ENCODE measurements at regions not wholly inside any gene's neighbourhood (a gene's known extent, or its start where the extent isn't known, plus 50 kb on each side); places are given as distances from the start of the nearest gene placed in this dataset.

DNA sequence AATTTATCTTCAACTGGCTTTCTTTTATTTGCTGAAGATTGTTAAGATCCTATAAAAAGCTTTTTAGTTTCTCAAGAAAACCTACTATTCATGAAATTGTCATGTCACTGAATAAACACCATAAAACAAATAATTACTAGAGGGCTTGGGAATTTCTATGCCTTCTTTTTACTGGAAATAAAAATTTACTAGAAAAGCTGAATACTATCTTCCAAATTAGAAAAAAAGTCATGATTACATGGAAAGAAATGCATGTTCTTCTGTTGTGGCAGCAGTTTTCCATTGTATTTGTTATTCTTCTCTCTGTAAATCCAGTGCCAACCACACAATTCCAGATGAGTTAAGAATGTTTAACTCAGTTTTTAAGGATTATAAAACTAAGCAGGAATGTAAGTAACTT is 153.8 kb downstream of the RAP2B start:
- DNase-seq (ENCODE audit: insufficient read length, low spot score): no peak
- TF ChIP-seq, protein P1, sequence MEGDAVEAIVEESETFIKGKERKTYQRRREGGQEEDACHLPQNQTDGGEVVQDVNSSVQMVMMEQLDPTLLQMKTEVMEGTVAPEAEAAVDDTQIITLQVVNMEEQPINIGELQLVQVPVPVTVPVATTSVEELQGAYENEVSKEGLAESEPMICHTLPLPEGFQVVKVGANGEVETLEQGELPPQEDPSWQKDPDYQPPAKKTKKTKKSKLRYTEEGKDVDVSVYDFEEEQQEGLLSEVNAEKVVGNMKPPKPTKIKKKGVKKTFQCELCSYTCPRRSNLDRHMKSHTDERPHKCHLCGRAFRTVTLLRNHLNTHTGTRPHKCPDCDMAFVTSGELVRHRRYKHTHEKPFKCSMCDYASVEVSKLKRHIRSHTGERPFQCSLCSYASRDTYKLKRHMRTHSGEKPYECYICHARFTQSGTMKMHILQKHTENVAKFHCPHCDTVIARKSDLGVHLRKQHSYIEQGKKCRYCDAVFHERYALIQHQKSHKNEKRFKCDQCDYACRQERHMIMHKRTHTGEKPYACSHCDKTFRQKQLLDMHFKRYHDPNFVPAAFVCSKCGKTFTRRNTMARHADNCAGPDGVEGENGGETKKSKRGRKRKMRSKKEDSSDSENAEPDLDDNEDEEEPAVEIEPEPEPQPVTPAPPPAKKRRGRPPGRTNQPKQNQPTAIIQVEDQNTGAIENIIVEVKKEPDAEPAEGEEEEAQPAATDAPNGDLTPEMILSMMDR (IDR thresholded peaks at IDR 0.05; ENCODE audit: insufficient read depth, missing control alignments): no peak

DNA sequence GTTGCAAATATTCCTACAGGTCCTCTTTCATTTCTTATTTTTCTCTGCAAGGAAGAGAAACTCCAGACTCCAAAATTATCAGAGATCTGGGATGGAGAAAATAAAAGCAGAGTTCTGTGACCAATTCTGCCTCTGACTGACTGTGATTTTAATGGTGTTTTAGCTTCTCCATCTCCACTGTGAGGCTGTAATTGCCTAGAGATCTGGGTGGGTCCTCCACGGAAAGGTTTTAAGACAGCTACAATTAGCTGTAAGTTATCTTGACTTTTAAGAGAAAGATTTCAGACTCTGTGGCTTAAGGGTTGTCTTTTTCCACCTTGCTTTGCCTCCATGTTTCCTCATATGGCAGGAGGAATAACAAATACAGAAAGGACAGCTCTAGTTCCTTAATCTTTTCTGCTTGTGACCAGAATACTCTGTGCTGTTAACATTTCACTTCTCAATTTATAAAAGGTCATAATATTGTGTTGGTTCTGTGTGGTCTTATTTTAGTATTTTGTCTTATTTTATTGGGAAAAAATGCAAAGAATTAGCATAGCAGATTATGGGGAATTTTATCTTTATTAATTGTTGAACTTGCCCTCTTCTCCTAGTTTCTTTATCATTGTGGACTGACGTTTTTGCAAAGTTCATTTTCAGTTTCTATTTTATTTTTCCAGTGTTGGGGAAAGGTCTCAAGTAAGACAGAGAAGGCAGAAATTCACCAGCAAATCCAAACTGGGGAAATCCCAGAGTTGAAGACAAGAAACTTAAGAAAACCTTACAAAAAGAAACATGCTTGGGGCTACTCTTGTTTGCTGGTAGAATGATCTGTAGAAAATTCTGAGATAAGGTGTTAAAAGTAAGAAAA is 157.9 kb downstream of the RAP2B start:
- FAIRE-seq: no peak

More for the DNA sequence above, 153.8 kb downstream of the RAP2B start:
- FAIRE-seq: no peak

DNA sequence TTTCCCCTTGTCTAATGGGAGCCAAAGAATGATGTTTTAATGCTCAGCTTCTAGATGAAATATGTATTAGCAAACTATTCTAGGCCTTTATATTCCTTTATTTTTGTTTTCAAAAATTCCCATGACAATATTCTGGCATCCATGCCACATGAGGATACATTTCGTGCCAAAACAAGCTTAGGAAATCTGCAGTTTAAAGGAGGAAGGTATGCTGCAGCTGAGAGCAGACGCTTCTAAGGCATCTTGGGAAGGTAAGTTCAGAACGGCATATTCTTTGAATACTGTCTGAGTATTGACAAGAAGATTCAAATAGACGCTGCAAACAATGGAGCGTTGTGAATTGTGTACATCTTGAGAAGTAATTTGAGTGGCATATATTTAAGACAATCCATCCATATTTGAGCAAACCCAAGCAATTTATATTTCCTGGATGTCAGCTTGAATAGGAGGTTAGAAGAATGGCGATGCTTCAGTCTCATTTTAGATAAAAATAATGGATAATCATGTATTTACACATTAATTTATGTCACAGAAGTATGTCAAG is 158.6 kb downstream of the RAP2B start:
- TF ChIP-seq, protein P1 (IDR thresholded peaks at IDR 0.05; ENCODE audit: insufficient read depth, missing control alignments): no peak
- DNase-seq (ENCODE audit: insufficient read length, low spot score) (no peak), FAIRE-seq (peak; percentile 38)

More for the DNA sequence above, 157.9 kb downstream of the RAP2B start:
- TF ChIP-seq, protein P1 (IDR thresholded peaks at IDR 0.05; ENCODE audit: insufficient read depth, missing control alignments): no peak
- no peak for DNase-seq (ENCODE audit: insufficient read length, low spot score)

DNA sequence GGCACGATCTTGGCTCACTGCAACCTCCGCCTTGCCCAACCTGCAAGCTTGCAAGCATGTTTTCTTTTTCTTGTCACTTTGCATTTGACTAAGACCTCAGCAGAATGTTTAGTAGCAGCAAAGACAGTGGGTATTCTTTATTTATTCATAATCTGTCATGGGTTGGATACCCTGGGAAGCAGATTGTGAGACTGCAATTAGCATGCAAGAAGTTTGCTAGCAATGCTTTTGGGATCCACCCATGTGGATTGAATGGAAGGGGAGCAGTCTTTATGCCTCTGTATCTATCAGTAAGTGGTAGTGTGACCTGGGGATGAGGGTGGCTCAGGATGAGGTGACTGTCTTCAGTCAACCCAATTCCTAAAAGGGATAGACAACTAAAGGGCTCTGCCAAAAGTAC is 166.7 kb downstream of the RAP2B start:
- no peak for FAIRE-seq
- TF ChIP-seq, protein P1 (IDR thresholded peaks at IDR 0.05; ENCODE audit: insufficient read depth, missing control alignments): no peak

DNA sequence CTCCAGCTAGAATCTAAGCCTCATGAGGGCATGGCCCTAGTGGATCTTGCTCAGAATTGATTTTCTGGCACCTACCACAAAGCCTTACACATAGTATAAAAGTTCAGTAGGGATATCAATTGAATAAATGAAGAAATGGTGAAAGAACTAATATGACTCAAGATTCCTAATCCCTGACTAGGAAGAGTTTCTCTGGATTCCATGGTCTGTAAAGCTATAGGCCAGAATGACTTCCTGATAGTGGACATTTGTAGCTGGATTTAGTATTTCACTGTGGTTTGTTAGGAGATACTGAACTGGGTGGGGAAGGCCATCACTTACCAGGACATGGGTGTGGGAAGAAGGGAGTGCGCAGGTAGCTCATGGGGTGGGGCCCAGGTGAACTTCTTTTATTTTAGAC is 168.9 kb downstream of the RAP2B start:
- TF ChIP-seq, protein P1 (IDR thresholded peaks at IDR 0.05; ENCODE audit: insufficient read depth, missing control alignments): no peak
- no peak for FAIRE-seq
- no peak for DNase-seq (ENCODE audit: insufficient read length, low spot score)

More for the DNA sequence above, 166.7 kb downstream of the RAP2B start:
- DNase-seq (ENCODE audit: insufficient read length, low spot score): no peak

DNA sequence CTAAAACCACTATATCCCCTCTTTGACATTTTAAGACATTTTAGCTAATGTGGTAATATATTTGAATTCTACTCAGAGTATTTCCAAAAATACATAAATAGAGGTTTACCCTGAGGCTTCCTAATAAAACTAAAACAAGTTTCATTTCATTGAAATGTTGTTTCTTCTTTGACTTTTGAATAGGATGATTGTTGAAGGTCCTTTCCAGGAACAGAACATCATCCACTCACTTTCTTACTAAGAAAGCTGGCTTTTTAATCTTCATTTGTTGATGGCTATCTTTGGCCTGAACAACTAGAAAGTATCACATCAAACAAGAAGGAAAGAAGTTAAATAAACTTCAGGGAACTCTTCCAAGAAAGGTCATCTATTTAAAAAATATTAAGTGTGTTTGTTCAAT is 169.7 kb downstream of the RAP2B start:
- TF ChIP-seq, protein P1 (IDR thresholded peaks at IDR 0.05; ENCODE audit: insufficient read depth, missing control alignments): no peak
- DNase-seq (ENCODE audit: insufficient read length, low spot score) (no peak), FAIRE-seq (no peak)

DNA sequence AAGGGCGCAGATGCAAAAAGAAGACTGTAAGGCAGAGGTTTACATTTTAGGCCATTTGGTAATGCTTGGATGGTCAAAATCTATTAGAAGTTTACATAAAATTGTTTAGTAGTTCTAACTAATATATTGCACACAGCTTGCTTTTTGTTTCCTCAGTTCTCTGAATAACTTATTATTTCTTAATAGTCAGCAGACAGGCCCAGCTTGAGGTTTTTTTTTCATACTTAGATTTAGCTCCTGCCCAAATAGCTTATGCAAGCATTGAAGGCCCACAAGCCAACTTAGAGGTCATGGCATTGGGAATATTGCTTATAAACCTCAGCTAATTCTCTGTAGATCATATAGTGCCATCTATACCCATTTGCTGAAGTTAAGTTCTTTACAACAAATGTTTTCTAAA is 172.5 kb downstream of the RAP2B start:
- FAIRE-seq (no peak), DNase-seq (ENCODE audit: insufficient read length, low spot score) (no peak)
- TF ChIP-seq, protein P1 (IDR thresholded peaks at IDR 0.05; ENCODE audit: insufficient read depth, missing control alignments): no peak

Data from D721Med (cell line).